HG02885 (cell line): ENCODE measurements at regions not wholly inside any gene's neighbourhood (a gene's known extent, or its start where the extent isn't known, plus 50 kb on each side); places are given as distances from the start of the nearest gene placed in this dataset.

Source experiments
- ATAC-seq: cut with Tn5 transposase; IDR thresholded peaks from one replicate; pipeline ENCODE4 v1.9.1; 2021; ENCODE audit warnings: mild to moderate bottlenecking; ENCODE audit not compliant: unreplicated experiment, poor library complexity

- no peak for ATAC-seq
Observed at GRCh38 chr7:25617673-25618072, 389.4 kb upstream of the NPVF start.

GRCh38 chr7:25619381-25619780 lies 391.1 kb upstream of the NPVF start:
- no peak for ATAC-seq

- no peak for ATAC-seq
Observed at GRCh38 chr7:25619963-25620799, 391.9 kb upstream of the NPVF start.

- ATAC-seq, result no peak
Observed at GRCh38 chr7:25621993-25622392, 393.7 kb upstream of the NPVF start.

- no peak for ATAC-seq
Observed at GRCh38 chr7:25622695-25623094, 394.4 kb upstream of the NPVF start.

GRCh38 chr7:25624051-25624450 lies 395.8 kb upstream of the NPVF start:
- ATAC-seq, result no peak

GRCh38 chr7:25624833-25625232 lies 396.5 kb upstream of the NPVF start:
- ATAC-seq, result no peak

- no peak for ATAC-seq
Observed at GRCh38 chr7:25625306-25625992, 397.2 kb upstream of the NPVF start.

- ATAC-seq, result no peak
Observed at GRCh38 chr7:25626451-25627131, 398.3 kb upstream of the NPVF start.

GRCh38 chr7:25628446-25628845 lies 400.2 kb upstream of the NPVF start:
- ATAC-seq, result no peak

GRCh38 chr7:25632616-25633015 lies 404.3 kb upstream of the NPVF start:
- ATAC-seq, result no peak

- no peak for ATAC-seq
Observed at GRCh38 chr7:25633426-25634036, 405.2 kb upstream of the NPVF start.

- no peak for ATAC-seq
Observed at GRCh38 chr7:25636168-25636567, 407.9 kb upstream of the NPVF start.

- ATAC-seq, result no peak
Observed at GRCh38 chr7:25636871-25637283, 408.6 kb upstream of the NPVF start.

- ATAC-seq, result no peak
Observed at GRCh38 chr7:25638068-25638467, 409.8 kb upstream of the NPVF start.

- no peak for ATAC-seq
Observed at GRCh38 chr7:25638590-25639244, 410.4 kb upstream of the NPVF start.

- no peak for ATAC-seq
Observed at GRCh38 chr7:25642849-25643248, 414.6 kb upstream of the NPVF start.

- ATAC-seq, result no peak
Observed at GRCh38 chr7:25643286-25643685, 415.0 kb upstream of the NPVF start.

- no peak for ATAC-seq
Observed at GRCh38 chr7:25643770-25644394, 415.6 kb upstream of the NPVF start.
